ENCODE measurements at regions not wholly inside any gene's neighbourhood (a gene's known extent, or its start where the extent isn't known, plus 50 kb on each side); places are given as distances from the start of the nearest gene placed in this dataset.

- no peak for DNase-seq (ENCODE audit: low spot score)
Observed at GRCh38 chr6:4191271-4191721, 55.9 kb upstream of the ECI2 start.

GRCh38 chr6:4189249-4189648 is 53.9 kb upstream of the ECI2 start:
- no peak for DNase-seq (ENCODE audit: low spot score)

- no peak for DNase-seq (ENCODE audit: low spot score)
Observed at GRCh38 chr6:4188801-4189200, 53.4 kb upstream of the ECI2 start.

GRCh38 chr6:4187480-4187879 is 52.1 kb upstream of the ECI2 start:
- DNase-seq (ENCODE audit: low spot score) = no peak

- no peak for DNase-seq (ENCODE audit: low spot score)
Observed at GRCh38 chr6:4186385-4186784, 51.0 kb upstream of the ECI2 start.

- no peak for DNase-seq (ENCODE audit: low spot score)
Observed at GRCh38 chr6:4185846-4186245, 50.5 kb upstream of the ECI2 start.

- no peak for DNase-seq (ENCODE audit: low spot score)
Observed at GRCh38 chr6:4185419-4185818, 50.0 kb upstream of the ECI2 start.
